HG03039 (cell line): ENCODE measurements at regions not wholly inside any gene's neighbourhood (a gene's known extent, or its start where the extent isn't known, plus 50 kb on each side); places are given as distances from the start of the nearest gene placed in this dataset.
"Not testable (repeated sequence)": the region's sequence is repeated elsewhere in the genome, so short reads cannot be mapped to it uniquely, and the experiment has no call there.

ENCODE experiments used
- ATAC-seq: cut with Tn5 transposase; IDR thresholded peaks from one replicate; pipeline ENCODE4 v1.9.1; 2021; ENCODE audit warnings: mild to moderate bottlenecking, moderate library complexity; ENCODE audit not compliant: unreplicated experiment

DNA sequence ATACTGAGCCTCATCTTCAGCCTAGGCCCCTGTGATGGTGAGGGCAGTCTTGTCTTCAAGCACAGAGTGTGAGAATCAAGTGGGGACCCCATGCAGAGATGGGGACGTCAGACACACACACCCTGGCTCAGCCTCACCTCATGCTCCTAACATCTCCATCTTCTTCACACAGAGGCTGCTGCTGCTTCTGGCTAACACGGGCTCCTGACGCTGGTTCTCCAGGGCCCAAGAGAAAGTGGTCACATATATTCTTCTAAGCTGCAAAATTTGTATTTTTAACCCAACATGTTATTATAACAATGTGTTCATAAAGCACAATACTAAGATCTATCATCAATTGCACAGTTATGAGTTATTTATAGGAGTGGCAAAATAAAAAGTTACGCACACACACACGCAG, 101.2 kb downstream of the VPREB1 start:
- ATAC-seq, result no peak

DNA sequence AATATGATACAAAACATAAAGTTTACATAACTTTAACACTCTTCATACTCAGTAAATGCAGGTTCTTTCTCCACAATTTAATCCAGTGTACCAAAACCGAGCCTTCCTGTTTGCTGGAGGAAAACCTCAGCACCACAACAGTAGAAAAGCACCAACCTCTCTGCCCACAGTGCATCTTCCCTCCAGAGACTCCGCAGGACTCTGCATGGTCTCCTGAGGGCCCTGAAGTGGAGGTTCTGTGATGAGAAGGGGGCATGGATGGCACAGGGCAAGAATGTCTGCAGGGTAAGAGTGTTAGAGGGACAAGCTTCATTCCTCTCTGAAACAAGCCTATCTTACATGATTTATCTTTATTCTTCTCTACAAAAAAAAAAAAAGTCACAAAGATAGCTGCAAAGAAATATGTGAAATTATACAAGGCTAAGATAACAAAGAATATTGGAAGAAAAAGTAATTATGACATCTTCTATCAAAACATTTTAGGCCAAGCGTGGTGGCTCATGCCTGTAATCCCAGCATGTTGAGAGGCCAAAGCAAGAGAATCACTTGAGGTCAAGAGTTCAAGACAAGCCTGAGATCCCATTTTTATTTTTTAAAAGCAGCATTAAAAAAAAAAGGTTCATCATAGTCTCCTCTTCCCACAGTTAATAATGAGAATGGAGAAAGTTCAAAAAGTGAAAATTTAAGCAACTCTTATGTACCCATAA, 102.0 kb downstream of the VPREB1 start:
- no peak for ATAC-seq

DNA sequence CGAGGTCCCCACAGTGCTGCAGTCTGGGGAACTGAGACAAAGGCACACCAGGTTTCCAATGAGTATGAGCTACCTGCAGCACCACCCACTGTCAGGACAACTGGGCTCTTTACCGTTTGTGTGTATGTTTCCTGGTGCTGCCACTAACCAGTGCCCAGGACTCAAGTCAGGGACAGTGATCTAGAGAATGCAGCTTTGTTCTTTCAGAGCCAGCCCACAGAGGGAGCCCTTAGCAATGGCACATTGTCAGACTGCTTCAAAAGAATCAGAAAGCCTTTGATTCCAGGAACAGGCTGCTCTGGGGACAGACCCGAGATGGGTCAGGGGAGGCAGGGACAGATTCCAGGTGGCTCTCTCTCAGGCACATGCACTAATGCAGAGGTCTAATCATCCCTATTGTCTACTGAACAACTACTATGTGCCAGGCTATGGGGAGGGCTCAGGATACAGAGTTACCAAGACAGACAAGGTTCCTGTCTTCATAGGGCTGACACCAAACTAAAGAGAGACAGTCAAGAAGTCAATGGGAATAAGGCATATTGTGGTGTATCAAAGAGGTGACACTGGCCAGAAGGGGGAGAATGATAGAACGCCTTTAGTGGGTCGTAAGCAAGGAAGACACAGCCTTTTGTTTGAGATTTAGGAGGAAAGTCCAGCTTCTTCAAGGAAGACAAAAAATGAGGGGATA, 103.7 kb downstream of the VPREB1 start:
- ATAC-seq, result no peak

DNA sequence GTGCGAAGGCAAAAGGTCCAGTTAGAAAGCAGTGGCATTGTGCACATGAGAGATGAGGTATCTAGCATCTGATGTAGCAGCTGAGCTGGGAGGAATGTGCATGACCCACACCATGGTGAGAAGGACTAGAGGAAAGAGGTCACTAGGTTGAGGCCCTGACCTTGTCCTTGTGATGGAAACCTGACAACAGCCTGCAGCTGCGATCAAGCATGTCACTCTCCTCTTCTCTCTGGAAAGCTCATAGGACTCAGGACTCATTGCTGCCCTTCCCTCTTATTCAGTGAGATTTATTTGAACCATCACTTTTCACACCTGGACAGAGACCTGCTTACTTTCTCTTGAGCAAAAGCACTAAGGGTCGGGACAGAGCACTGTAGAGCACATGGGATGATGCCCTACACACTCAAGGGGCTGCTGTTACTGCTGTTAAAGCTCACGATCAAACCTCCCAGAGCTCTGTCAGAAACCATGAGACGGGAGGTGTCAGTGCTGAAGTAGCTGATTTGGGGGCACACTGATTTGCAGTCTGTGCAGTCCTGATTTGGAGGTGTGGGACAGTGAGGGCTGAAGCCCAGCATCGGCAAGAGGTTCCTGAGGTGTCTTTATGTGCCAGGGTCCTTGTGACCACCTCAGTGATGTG, 104.3 kb downstream of the VPREB1 start:
- ATAC-seq, result no peak

DNA sequence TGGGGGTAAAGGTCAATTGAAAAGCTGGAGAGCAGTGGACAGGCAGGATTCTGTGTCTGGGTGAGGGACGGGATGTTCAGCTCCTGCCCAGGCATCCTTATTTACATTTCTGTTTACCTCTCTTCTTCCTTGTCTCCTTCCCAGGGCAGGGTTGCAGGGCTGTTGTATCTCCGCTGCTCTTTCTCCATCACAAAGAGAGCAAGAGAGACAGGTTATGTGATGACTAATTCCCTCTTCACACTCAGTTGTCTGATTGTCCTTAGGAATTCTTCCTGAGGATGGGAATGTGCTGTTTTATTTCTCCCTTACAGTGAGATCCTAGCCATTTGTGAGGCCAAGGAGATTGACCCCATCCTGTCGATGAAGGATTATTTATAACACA, 104.9 kb downstream of the VPREB1 start:
- ATAC-seq, result no peak

DNA sequence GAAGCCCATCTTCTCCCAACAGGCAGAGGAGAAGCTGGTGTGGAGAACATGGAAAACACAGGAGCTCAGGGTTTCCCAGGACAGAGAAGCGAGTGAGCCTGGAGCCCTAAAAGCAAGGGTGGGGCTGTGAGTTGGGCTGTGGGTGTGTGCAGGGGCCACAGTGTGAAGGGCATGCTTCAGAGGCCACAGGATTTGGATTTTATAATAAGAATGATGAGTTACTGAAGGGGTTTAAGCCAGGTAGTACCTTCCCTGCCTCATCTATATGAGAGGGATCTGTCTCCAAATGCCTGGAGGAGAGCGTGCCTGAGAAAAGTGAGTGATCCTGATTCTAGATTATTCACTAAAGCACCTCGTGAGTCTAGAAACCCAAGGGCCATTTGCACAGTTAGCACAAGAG, 106.8 kb downstream of the VPREB1 start:
- ATAC-seq, result no peak

DNA sequence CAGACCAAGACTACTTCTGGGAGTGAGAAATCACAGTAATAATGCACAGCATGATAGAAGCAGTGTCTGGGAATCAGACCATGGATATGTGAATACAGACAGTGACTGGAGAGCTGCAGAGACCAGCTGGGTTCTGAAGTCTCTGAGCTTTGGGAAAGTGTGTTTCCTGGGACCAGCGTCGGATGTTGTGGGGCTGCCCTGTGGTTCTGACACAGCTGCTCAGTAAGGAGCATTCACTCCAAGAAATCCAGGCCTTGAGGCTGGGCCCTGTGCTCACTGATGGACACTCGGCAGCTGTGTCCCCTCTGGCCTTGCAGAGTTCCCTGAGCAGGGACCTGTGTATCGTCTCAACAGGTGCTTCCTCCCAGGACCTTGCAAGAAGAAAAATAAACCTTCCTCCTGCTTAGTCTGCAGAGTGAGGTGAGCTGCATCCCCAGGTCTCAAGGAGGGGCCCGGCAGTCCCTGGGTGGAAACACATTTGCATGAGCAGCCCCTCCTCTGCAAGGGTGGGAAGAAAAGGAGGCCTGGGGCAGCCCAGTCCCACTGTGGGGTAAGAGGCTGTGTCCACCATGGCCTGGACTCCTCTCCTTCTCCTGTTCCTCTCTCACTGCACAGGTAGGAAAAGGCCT, 107.9 kb downstream of the VPREB1 start:
- no peak for ATAC-seq

DNA sequence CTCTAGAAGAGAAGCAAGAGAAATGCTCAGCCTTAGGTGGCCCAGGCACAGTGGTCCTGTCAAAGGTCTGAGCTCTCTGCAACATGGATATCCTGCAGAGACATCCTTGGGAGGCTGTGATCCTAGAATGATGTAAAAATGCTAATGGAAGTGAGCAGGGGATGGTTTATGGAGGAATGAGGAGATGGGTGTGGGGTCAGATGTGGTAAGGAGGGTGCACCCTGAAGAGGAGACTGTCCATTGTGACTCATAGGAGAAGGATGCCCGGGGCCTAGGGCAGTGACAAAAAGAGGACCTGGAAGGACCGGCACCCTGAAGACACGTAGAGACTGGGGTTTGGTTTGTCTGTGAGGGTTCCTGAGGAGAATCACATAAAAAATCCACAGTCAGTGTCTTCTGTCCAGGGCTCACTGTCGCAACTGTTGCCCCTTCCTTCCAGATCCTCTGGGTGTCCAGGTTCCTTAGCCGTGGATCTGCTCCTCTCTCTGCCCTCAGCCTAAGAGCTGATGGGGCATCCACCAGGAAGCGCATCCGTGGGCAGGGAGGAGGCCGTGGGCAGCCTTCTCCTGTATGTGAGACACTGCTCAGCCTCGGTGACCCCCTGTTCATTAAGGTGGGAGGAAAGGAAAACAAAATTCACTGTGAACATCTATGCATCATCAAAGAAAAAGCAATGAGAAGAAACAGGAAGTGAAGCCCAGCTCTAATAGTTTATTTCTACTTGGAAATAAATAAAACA, 110.7 kb downstream of the VPREB1 start:
- no peak for ATAC-seq

DNA sequence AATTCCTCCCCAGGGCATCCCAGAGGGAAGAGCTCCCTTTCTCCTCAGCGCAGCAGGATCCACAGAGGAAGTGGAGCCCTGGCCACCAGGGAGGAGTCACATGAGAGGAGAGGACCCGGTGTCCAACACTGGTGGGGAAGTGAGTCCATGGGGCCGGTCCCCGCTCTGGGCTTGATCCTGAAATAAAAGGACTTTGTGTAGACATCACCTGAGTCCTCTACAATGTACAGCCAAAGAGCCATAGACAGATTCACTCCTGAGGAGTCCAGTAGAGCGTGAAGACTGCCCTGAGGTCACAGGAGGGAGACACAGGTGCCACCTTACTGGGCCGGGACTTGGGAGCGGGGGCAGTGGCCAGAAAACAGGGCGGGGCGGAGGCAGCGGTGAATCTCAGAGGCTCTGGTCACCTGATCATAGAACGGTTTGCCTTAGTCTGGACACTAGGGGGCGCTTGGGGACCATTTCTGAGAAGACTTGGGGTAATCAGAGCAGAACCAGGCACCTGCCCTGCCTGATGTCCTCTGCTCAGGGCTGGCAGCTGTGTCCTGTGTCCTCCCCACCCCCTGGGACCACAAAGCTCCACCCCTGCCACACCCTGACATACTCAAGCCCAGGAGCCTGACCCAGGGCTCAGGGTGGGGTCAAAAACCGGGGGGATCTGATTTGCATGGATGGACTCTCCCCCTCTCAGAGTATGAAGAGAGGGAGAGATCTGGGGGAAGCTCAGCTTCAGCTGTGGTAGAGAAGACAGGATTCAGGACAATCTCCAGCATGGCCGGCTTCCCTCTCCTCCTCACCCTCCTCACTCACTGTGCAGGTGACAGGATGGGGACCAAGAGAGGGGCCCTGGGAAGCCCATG, 112.7 kb downstream of the VPREB1 start:
- no peak for ATAC-seq

DNA sequence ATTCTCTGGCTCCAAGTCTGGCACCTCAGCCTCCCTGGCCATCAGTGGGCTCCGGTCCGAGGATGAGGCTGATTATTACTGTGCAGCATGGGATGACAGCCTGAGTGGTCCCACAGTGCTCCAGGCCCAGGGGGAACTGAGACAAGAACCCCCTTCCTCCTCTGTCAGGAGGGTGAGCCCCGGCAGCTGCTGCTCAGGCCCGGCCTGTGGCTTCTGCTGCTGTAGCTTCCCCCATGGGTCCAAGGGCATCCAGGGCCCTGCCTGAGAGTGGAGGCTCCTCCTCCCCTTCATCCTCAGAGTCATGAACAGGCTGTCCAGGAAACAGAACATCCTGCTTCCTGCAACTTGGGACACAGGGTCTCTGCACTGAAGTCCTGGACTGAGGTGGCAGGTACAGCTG, 113.6 kb downstream of the VPREB1 start:
- ATAC-seq, result no peak

DNA sequence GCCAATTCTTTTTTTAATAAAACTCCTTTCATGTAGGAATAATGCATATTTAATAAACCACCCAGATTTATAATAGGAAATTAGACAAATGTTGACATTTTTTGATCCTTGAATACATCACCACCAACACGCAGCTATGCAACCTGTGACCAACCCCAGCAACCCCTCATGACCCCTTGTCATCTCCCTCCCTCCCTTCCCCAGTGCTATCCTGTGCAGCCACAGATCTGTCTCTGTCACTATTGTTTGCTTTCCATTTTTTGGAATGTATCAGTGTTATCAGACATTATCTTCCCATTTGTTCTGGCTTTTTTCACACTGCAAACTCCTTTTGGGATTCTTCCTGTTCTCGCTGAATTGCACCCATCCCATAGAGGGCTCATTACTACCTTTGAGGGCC, 114.1 kb downstream of the VPREB1 start:
- ATAC-seq, result no peak

DNA sequence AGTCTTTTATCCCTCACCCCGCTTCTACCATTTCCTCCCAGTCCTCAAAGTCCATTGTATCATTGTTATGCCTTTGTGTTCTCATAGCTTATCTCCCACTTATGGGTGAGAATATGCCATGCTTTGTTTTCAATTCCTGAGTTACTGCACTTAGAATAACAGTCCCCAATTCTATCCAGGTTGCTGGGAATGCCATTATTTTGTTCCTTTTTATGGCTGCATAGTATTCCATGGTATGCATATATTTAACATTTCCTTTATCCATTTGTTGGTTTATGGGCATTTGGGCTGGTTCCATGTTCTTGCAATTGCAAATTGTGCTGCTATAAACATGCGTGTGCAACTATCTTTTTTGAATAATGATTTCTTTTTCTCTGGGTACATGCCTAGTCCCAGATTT, 114.9 kb downstream of the VPREB1 start:
- ATAC-seq, result no peak

DNA sequence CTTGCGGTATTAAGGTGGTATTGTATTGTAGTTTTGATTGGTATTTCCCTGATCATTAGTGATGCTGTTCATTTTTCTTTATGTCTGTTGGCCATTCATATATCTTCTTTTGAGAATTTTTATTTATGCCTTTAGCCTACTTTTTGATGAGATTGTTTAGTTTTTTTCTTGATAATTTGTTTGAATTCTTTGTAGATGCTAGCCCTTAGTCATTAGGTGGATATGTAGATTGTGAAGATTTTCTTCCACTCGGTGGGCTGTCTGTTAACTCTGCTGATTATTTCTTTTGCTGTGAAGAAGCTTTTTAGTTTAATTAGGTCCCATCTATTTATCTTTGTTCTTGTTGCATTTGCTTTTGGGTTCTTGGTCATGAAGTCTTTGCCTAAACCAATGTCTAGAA, 115.4 kb downstream of the VPREB1 start:
- no peak for ATAC-seq

DNA sequence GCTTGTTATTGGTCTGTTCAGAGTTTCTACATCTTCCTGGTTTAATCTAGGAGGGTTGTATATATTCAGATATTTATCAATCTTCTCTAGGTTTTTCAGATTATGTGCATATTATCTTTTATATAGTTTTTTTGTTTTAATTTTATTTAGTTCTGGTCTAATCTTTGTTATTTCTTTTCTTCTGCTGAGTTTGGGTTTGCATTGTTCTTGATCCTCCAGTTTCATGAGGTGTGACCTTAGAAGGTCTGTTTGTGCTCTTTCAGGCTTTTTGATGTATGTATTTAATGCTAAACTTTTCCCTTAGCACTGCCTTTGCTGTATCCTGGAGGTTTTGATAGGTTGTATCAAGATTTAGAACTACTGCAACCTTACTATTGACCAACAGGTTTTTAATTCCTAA, 117.7 kb downstream of the VPREB1 start:
- no peak for ATAC-seq

DNA sequence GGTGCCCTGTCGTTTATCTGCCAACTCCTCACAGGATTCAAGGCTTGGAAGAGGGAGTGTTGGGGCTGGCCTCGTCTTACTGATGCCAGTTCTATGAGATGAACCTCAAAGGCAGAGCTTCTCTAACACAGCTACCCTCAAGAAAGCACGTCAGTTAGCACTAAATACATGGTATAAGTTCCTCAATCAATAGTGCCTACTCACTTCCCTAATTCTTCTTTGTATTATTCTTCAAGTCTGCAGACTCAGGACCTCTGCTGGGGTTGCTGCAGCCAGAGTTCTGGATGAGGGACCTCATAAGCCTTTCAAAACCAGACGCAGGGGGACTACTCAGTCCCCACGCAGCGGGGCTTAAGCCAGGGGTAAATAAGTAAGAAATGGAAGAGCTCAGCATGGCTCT, 118.3 kb downstream of the VPREB1 start:
- ATAC-seq, result no peak

DNA sequence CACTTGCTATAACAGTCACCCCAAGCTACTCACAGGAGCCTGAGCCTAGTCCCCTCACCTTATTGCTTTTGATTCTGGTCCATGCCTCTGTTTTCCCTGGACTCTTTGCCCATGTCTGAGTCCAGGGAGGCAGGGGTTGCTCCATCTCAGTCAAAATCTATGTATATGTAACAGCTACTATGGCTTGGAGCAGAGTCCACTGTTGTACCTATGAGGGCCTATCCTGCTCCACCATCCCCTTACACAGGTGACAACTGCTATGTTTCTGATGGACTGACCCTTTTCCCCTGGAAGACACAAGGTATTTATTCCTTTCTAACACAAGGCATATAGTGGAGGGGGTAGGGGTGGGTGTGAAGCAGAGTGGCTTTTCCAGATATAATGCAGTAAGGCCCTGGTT, 119.6 kb downstream of the VPREB1 start:
- no peak for ATAC-seq

DNA sequence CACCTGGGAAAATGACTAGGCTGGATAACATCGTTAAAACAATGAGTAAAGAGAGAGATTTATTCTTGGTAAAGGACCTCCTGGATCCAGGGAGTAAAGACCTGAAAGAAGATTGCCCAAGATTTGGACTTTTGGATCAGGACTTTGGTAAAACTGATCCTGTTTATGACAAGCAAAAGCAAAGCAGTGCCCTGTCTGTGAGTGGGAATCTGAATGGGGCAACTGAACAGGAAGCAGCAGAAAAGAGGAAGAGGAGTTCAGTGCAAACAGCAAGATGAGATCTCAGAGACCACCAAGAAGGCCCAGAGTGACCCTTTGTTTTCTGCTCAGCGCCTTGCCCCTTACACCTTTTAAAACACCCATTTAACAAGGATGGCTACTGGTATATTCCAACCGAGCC, 122.0 kb downstream of the VPREB1 start:
- ATAC-seq, result no peak

DNA sequence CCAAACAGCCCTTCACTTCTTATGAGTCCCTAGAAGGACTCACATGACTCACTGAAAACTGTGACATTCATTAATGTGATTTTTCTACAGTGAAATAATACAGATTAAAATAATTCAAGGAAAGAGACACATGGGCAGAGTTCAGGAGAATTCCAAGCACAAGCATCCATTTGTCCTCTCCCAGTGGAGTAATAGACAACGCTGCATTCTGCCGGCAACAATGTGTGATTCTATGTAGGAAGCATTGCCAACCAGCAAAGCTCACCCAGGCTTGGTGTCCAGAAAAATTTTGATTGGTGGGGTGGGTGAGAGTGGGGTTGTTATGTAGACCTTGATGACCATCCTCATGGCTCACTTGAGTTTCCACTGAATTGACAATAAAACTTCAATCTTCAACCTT, 123.9 kb downstream of the VPREB1 start:
- no peak for ATAC-seq

DNA sequence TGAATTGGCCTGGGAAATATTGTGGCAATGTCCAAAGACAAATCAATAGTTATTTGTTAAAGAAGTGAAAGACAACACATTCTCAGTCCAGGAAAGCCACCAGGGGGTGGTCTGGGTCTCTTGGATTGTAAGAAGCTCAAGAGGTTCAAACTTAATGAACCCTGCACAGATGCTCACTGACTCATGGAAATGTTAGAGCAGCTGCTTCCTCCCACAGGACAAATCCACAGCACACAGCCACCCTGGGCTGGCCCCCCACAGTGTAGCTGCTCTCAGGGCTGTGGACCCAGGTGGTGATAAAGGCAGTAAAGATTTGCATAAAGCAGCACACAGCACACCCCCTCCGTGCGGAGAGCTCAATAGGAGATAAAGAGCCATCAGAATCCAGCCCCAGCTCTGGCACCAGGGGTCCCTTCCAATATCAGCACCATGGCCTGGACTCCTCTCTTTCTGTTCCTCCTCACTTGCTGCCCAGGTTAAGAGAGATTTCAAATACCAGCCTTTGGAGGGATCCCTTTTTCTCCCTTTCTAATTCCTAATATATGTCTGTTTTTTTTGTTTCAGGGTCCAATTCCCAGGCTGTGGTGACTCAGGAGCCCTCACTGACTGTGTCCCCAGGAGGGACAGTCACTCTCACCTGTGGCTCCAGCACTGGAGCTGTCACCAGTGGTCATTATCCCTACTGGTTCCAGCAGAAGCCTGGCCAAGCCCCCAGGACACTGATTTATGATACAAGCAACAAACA, 124.8 kb downstream of the VPREB1 start:
- not testable (repeated sequence) for ATAC-seq

DNA sequence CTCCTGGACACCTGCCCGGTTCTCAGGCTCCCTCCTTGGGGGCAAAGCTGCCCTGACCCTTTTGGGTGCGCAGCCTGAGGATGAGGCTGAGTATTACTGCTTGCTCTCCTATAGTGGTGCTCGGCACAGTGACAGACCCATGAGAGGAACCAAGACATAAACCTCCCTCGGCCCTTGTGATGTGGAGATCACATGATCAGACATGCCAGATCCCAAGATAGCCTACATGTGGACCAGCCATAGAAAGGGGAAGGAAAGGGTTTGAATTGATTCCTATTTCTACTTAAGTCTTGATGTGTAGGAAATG, 125.3 kb downstream of the VPREB1 start:
- no peak for ATAC-seq
